Right kidney (tissue), 1 donor: ENCODE measurements at regions not wholly inside any gene's neighbourhood (a gene's known extent, or its start where the extent isn't known, plus 50 kb on each side); places are given as distances from the start of the nearest gene placed in this dataset.
"Not testable (repeated sequence)": the region's sequence is repeated elsewhere in the genome, so short reads cannot be mapped to it uniquely, and the experiment has no call there.

Experiments
- DNase-seq: peaks from one replicate; pipeline ENCODE4 v3.0.0-alpha.2; 2016

- DNase-seq, result no peak
Observed at GRCh38 chr13:88248393-88248792, 577.2 kb downstream of the SLITRK5 start.

DNA sequence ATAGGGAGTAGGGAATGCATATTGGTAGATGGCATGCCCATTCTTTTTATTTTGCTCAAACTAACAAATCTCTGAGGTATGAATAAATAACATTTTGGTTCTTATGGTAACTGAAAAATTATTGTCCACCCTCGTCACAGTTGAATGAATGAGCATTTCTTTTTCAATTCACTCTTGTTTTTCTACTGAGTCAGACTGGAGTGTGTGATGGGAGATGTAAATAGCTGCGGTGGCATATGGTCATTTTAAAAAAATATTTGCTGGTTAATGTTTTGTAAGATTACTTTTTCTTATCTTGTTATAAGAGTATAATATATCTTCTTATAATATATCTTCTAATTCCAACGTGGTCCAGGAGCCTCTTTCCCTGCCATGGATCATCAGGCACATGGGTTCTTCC lies 586.5 kb downstream of the SLITRK5 start:
- no peak for DNase-seq

DNA sequence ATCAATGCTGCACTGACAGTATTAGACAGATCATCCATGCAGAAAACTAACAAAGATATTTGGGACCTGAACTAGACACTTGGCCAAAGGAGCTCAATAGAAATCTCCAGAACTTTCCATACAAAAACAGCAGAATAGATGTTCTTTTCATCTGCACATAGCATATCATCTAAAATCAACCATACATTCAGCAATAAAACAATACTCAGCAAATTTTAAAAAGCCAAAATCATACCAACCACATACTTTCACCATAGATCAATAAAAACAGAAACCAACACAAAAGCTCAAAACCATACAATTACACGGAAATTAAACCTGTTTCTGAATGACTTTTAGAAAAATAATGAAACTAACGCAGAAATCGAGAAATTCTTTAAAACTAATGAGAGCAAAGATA lies 592.6 kb downstream of the SLITRK5 start:
- no peak for DNase-seq

GRCh38 chr13:88281841-88282240 lies 610.7 kb downstream of the SLITRK5 start:
- DNase-seq, result no peak

GRCh38 chr13:88285329-88285728 lies 614.2 kb downstream of the SLITRK5 start:
- DNase-seq, result no peak

DNA sequence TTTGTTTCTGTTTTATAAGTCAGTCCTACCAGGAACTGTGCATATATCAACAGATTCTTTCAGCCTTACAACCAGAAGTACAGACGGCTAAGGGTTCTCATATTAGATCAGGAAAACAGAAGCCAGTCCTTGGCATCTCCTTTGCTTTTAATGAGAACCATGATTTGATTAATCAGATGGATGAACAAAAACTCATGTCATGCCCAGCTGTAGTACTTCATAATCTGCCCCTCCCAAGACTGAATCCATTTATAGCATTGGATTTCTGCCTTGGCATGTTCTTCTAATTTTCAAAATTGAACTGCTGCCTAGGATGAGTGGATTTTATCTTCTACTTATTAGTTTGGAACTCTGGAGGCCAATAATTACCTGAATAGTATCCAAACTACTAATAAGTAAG lies 617.2 kb downstream of the SLITRK5 start:
- no peak for DNase-seq

DNA sequence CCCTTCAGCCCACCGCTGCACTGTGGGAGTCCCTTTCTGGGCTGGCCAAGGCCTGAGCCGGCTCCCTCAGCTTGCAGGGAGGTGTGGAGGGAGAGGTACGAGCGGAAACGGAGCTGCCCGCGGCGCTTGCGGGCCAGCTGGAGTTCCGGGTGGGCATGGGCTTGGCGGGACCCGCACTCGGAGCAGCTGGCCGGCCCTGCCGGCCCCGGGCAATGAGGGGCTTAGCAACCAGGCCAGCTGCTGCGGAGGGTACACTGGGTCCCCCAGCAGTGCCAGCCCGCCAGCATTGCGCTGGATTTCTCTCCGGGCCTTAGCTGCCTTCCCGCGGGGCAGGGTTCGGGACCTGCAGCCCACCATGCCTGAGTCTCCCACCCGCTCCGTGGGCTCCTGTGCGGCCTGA lies 620.6 kb downstream of the SLITRK5 start:
- DNase-seq, result not testable (repeated sequence)

GRCh38 chr13:88294368-88294767 lies 623.2 kb downstream of the SLITRK5 start:
- no peak for DNase-seq

- DNase-seq, result no peak
Observed at GRCh38 chr13:88303157-88303556, 632.0 kb downstream of the SLITRK5 start.

DNA sequence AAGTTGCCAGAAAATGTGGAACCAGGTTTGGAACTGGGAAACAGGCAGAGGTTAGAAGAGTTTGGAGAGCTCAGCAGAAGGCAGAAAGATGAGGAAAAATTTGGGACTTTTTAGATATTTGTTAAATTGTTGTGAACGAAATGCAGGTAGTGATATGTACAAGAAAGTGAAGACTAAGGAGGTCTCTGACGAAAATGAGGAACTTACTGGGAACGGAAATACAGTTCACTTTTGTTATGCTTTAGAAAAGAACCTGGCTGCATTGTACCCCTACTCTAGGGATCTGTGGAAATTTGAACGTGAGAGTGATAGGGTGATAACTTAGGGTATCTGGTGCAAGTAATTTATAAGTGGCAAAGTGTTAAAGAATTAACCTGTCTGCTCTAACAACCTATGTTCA lies 632.4 kb downstream of the SLITRK5 start:
- DNase-seq, result no peak

DNA sequence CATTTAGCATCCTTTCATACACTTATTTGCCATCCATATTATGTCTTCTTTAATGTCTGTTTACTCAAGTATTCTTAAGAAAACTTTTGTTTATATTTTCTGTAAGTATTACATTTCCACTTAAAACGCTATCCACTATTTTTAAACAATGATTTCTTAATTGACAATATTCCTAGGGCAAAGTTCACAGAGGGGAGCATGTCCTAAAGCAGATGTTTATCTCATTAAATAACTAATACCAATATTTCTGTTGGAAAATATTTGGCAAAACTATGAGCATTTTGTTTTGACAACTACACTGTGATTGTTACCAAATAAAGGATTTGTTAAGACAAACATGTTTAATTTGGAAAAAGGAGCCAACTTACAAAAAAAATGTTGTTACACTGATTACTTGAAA lies 643.3 kb downstream of the SLITRK5 start:
- DNase-seq, result no peak

GRCh38 chr13:88329066-88329465 lies 657.9 kb downstream of the SLITRK5 start:
- no peak for DNase-seq

DNA sequence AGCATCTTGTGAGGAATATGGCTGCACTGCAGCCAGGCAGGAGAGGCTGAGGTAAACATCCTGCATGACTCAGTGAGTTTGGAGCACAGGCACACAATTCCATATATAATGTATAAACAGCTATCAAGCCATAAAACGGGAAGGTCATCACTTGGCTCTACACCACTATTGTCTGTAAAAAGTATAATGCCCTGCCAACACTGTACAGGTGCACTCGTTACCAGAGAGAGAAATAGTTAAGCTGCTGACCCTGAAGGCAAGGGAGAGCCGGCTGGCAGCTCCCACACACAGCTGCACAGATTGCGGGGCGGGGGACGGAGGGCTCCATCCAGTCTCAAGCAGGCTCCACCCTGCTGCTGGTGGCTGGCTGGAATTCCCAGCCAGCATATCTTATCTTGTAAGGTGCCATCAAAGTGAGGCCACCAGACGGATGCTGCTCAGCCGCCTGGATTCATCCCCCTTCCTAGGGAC lies 668.1 kb downstream of the SLITRK5 start:
- DNase-seq, result peak; percentile 27

DNA sequence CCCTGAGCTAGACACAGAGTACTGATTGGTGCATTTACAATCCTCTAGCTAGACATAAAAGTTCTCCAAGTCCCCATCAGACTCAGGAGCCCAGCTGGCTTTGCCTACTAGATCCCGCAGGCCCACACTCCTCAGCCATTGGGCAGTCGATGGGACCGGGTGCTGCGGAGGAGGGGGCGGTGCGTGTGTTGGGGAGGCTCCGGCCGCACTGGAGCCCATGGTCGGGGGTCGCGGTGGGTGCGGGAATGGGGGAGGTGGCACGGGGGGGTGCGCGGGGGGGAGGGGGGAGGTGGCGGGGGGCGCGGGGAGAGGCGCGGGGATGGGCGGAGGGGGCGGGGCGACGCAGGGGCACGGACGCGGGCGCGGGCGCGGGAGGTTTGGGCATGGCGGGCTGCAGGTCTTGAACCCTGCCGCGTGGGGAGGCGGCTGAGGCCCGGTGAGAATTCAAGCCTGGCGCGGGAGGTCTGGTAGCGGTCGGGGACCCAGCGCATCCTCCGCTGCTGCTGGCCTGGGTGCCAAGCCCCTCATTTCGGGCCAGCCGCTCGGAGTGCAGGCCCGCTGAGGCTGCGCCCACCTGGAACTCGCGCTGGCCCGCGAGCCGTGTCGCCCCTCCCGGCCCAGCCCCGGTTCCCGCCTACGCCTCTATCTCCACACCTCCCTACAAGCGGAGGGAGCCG lies 674.1 kb downstream of the SLITRK5 start:
- DNase-seq, result no peak

GRCh38 chr13:88360761-88361160 lies 689.6 kb downstream of the SLITRK5 start:
- DNase-seq, result no peak

DNA sequence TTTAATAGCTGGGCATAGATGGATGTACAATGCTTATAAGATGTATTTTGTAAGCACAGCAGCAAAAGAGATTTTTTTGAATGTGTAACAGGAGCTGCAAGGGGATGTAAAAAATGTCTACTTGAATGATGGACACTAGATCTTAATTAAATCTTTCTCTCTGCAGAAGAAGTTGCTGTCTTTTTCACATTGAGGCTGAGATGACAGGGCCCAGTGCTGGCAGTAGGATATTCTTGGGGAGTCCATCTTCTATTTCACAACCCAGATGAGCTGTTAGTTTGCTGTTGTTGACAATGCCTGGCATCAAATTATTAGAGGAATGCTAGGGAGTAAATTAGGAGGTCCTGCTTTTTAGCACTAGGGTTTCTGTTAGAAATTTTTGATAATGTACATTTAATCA lies 698.7 kb downstream of the SLITRK5 start:
- peak; percentile 1 for DNase-seq

GRCh38 chr13:88376760-88377388 lies 705.7 kb downstream of the SLITRK5 start:
- no peak for DNase-seq

- DNase-seq, result no peak
Observed at GRCh38 chr13:88377852-88378251, 706.7 kb downstream of the SLITRK5 start.

DNA sequence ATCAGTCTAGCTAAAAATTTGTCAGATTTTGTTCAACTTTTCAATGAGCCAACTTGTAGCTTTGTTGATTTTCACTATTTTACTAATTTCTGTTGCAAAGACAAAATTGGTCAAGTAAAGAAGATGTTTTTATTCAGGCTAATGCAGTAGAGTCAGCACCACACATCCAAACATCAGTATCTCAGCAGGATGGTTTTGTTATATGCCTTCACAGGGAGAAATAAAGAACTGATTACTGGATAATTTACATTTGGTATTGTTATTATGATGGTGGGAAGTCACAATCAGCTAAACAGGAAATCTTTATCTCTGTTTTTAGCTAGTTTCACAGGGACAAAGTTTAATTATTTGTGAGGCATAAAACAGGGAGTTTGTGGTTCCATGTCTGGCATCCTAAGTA lies 713.4 kb downstream of the SLITRK5 start:
- no peak for DNase-seq

- no peak for DNase-seq
Observed at GRCh38 chr13:88395804-88396203, 724.6 kb downstream of the SLITRK5 start.

- DNase-seq, result no peak
Observed at GRCh38 chr13:88411696-88412095, 740.5 kb downstream of the SLITRK5 start.

- DNase-seq, result no peak
Observed at GRCh38 chr13:88417801-88418200, 746.6 kb downstream of the SLITRK5 start.

GRCh38 chr13:88424463-88424862 lies 753.3 kb downstream of the SLITRK5 start:
- no peak for DNase-seq

GRCh38 chr13:88426661-88427060 lies 755.5 kb downstream of the SLITRK5 start:
- no peak for DNase-seq
